GM19468 (cell line): ENCODE measurements at regions not wholly inside any gene's neighbourhood (a gene's known extent, or its start where the extent isn't known, plus 50 kb on each side); places are given as distances from the start of the nearest gene placed in this dataset.

Source experiments
- ATAC-seq: cut with Tn5 transposase; IDR thresholded peaks from one replicate; pipeline ENCODE4 v1.9.1; 2021; ENCODE audit warnings: mild to moderate bottlenecking, moderate library complexity, moderate number of reproducible peaks; ENCODE audit not compliant: unreplicated experiment; ENCODE audit errors: extremely low read depth

DNA sequence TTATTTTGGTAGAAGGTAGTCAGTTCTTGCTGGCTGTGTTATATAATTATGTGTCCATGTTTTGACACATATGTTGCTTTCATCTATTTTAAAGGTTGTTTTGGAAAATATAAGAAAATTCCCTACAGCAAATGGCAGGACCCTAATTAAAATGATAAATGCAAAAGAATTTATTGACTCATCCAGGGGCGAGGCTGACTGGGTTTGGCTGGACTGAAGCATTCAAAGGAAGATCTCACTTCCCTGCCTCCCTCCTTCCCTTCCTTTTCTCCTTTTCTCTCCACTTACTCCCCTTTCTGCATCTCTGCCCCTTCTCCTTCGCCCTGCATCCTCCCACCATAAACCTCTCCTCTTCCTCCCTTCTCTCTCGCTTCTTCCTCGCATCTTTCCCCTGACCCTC is 129.6 kb downstream of the SNAPC1 start:
- no peak for ATAC-seq

DNA sequence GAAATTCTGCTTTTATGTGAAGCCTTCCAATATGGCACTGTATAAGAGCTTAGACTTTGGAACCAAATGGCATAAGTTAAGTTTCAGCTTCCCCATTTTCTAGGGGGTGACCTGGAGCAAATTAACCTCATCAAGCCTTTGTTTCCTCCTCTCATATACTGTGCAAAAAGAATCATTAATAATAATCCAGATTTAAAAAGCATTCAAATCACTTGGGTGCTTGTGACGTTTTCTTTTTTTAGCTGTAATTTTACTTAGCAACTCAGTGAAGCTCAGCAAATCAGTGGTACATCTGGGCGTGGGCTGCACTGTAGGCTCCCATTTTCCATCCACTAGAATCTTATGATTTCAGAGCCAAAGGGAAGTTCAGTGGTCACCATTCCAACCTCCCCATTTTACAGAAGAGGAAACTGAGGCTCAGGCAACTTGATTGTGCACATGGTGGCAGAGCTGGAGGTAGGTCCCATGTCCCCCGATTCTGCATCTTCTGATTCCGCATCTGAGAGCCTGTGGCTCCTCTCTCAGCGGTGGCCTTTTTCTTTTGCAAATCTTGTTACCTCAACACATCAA is 131.2 kb downstream of the SNAPC1 start:
- no peak for ATAC-seq

DNA sequence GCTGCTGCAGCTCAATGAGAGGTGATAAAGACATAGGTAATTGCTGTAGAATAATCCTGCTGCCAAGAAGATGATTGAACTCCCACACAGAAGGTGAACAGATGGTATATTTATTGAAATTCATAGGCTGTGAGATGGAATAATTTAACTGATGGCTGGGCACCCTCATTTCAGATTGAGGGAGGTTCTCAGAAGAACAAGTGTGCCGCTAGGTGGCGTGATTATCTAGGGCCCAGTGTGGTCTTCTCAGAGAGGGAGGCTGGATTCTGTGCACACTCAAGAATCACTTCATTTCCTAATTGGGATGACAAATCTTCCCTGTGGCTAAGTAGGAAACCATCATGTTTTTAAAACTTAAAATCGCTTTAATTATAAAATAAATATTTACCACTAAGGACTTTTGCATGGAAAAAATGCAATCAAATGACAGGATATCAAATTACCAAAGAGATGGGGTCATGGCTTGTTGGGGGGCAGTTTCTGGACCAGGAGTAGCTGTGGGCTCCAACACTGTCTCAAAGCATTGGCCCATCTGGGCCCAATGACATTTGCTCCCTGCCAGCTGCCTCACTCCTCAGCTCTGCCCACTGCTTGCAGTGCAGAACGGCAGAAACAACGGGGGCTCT is 132.3 kb downstream of the SNAPC1 start:
- no peak for ATAC-seq

DNA sequence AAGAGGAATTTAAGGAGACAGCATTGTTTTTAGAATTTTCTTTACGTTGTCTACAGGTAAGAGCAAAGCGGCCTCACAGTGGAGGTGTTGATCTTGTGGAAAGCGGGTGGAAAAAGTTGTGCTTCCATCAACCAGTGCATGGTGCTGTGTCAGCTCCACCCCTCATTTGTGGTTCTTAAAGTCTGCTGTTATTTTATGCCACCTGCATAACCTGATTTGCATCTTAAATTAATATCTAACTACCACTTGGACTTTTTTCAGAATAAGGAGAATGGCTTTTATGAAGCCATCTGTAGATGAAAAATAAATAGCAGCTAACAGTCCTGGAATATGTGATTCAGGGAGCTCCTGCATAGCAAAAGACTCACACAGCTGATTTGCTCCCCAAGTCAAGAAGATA is 135.1 kb downstream of the SNAPC1 start:
- no peak for ATAC-seq

DNA sequence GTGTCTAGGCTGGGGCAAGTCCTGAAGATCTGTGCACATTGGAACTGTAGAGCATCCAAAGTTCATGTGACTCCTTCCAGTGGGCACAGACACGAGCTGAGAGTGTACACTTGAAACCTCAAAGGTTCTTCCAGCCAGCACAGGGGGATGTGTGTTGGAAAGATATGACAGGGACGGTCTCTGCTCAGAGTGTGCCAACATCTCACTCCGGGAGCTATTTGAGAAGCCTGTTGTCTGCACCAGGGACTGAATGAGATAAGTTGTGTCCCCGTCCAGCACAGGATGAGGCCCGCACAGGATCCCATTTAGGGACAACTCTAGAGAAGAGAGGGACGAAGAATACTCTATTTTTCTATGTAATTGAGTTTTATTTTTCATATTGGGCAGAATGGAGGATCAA is 136.3 kb downstream of the SNAPC1 start:
- ATAC-seq, result no peak

DNA sequence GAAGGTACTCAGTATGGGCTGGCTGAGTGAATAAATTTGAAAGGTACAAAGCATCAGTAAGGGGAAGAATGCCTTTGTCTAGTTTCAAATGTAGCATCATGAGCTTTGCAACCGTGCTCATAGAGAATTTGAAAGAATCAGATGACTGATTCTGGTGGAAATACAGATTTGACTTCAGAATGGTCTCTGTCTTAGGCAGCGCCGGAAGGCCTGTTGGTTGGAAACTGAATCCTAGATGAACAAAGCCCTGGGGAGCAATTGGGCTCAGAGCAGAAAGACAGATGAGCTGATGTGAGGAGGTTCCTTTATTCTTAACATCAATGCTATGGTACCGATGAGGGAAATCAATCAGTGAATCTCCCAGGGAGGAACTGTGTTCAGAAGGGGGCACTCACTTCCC is 137.3 kb downstream of the SNAPC1 start:
- no peak for ATAC-seq

DNA sequence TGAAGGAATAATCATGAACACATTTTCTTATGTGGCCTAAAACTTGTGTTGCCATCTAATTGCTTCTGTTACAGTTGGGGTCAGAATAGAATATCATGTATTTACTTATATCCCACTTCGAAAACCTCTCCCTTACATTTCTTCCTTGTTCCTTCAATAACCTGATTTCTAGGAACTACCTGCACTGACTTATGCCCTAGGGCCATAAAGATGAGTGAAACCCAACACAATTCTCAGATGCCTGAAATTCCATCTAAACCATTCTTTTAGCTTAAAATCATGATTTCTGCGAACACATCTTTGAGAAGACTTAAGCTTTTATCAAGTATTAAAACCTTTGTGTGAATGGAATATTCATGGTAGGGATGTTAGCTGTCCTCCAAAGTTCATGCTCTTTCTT is 142.7 kb downstream of the SNAPC1 start:
- no peak for ATAC-seq

DNA sequence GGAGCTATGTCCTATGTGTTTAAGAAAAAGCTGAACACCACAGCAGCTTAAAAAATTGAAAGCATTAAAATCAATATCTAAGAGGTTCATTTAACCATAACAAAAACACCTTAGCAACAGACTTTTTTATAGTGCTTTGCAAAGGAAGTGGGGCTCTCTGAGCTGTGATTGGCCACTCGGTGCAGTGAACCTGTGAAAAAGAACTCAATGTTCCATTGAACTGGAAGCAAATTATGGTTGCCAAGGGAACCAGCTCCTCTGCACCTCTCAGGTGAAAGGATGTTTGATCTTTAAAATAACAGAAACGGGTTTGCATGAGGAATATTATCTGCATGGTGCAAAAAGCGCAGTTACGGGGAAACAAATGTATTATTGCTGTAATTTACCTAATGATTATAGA is 149.4 kb downstream of the SNAPC1 start:
- no peak for ATAC-seq

DNA sequence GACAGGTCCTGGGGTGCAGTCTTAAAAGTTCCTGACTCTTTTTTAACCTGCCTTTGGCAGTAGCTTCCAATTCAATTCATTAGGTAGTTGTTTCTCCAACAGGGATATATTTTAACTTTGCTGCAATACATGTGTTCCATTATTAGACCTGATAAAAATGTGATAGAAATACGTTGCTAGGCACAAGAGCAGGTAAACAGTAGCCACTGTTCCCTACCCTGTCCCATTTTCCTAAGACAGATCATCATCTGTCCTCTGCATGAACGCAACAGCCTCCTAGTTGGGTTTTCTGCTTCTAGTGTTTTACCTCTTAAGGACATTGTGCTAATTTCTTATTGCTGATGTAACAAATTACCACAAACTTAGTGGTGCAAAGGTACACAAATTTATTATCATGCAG is 156.8 kb downstream of the SNAPC1 start:
- no peak for ATAC-seq

DNA sequence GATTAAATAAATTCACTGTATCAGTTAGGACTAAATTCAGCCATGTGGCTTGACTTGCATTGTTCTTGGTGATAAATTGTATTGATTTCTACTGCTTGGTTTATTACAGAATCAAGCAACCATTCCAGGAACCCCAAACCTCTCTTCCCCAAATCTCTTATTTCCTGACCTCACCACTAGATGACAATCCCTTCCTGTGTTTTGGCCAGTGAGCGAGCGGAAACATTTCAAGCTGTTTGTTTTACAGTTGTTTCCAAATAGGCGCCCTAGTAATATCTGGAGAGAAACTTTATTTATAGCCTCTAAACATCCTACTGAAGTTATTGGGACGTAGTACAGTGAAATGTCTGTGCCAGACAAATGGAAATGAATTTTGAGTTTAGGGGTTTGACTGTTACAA is 161.1 kb downstream of the SNAPC1 start:
- no peak for ATAC-seq

DNA sequence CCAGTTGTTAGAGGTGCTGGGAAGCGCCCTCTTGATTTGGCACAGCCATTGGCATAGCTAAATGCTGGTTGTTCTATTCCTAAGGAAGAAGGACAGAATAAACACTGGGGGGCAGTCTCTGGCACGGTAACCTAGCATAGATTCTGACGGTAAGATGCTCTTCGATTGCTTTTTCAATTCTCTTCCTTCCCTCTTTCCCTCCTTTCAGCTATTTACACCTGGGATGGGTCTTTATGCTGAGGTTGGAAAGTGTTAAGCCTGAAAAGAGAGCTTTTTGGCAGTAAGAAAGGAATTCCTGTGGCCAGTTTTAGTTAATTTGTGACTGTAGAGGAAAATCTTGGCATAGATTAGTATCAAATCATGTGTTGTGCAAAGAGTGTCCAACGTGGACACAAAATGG is 162.8 kb downstream of the SNAPC1 start:
- ATAC-seq, result no peak

DNA sequence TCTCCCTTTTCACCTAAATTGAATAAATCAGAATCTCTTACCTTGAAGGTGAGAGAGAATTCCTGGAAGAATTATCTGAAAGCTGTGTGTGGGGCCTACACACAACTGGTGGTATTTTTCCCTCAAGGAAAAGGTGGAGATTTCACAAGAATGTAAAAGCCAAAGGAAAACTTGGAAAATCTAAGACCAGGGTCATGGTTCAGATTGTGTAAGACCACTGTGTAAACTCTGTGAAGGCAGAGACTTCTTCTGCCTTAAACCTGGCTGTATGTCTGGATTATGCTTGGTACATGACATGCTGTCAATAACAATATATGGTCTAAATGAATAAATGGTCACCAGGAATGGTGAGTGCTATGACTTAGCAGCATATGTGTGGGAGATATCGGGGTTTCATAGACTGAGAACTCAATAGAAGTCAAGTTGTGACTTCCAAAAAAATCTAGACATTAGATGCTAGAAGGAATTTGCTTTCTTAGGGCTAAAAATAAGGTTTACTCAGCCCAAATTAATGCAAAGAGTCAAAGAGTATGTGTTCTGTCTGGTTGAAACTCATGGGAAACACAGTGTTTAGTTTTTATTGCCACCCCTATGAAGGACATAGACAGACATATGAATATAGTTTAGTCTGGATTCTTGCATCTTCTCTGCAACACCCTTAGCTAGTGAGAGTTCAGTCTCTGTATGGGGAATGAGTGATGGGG is 163.7 kb downstream of the SNAPC1 start:
- no peak for ATAC-seq

DNA sequence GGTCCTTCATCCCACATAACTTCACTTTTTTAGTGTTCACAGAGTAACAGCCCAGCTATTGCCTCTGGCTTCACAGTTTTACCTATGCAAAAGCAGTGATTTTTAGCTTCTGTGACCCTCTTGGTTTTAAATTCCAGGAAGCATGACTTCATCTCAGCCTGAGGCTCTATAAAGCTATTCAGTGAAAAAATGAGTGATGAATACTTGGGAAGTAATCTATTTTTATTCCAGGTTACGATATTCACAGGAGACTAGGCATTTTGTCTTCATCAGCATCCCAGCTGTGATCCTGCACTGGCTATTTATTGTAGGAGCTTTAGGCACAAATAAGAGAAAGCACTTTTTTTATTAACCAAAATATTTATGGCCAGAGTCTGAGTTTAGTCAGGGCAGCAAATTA is 164.8 kb downstream of the SNAPC1 start:
- ATAC-seq, result no peak

DNA sequence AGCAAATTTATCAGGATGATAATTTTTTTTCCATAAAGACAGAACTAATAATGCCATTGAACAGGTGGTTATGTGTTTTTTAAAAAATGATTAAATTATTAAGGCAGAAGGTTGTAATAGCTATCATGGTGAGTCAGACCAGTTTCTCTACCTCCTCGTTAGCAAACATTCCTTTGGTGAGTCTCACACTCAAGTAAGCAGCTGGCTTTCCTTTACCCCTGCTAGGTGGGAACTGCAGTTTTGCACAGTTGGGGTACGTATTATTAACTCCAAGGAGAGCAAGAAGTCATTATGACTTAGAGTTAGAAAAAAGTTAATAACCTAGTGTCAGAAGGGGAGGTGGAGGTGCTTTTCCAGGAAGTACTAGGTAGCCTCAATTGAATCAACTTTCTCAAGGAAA is 165.3 kb downstream of the SNAPC1 start:
- no peak for ATAC-seq

DNA sequence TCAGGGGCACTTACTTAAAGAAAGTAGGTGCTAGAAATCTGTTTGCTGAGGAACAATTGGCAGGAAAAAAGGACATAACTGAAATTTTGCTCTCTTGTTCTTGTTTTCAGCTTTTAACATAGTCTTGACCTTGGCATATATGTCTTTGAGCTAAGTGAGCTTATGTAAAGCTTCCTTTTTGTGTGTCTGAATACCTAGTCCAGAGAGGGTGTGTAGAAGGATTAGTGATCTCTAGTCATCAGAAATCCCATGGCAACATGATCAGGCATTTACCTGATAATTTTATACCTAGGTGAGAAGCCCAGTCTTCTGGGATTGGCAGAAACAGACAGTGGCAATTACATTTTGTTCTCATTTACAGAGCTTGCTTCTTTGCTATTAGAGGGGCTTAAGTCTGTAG is 166.1 kb downstream of the SNAPC1 start:
- ATAC-seq, result no peak

DNA sequence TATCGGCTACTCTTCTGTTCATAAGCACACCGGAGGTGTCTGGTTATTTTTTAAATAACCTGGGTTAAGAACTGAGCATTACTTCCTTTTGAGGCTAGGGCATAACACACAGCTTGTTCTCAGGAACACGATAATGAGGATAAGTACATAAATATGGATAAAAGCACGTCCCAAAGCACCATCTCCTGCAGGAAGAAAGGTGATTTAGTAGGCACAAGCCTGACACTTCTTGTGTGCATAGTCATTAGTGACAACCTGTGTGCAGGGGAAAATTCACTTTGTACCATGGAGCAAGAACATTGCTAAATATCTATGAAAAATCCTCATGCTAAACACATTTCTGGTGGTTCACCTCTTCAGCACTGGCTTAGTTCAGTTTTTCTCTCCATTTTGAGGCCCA is 166.5 kb downstream of the SNAPC1 start:
- no peak for ATAC-seq

DNA sequence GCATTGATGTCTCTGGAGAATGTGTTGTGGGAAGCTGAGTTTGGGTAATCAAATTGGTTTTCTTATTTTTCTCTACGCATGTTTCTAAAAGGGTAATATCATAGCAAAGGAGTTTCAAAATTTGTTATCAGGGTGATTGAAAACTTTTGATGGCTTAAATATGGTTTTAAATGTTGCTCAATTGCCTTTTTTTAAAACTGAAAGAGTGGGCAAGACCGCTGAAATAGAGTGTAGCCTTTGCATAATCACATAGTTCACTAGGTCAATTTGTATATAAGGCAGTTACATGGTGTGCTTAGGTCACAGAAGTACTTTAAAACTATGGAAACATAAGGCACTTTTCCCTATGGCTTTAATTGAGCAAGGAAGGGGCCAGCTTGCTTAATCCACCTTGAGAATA is 167.4 kb downstream of the SNAPC1 start:
- ATAC-seq, result no peak

DNA sequence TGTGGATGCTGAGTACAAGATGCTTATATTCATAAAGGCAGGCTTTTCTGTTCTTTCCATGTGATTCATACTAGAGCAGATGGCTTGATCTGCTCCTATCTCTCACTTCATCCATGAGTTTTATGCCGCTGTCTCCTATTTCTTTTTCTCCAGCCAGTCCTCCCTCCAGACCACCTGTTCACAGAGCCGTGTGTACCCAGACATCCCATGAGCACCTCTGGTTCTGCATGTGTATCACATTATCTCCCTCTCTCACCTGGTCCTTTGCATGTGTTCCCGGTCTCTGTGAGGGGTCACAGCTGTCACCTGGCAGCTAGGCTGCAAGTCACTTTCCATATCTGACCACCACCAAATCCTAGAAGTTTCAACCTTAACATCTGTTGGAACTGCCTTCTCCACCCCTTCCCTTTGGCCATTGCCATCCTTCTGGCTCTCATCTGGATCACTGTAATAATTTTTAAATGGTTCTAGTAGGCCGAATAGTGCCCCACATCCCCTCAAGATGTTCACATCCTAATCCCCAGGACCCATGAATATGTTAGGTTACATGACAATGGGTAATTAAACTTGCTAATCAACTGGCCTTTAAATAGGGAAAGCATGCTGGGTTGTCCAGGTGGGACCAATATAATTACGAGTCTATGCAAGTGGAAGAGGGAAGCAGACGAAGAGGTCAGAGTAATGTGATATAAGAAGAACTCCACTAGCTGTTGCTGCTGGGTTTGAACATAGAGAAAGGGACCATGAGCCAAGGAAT is 168.1 kb downstream of the SNAPC1 start:
- ATAC-seq, result no peak

DNA sequence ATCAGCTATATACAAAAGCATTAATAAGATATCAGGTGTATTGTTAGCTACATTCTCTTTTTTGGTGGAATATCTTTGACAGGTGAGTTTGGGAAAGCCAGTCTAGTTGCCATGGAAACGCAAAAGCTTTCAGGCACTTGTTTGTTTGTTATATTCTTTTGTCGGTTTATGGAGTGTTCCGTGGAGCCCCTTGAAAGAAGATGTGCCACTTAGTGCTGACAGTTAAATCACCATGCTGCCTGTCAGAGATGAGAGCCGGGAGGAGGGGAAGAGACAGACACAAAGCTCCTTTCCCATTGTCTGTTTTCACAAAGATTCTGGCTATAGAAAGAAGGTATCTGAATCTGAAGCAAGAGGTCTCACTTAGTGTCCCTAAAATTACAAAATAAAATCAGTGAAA is 170.8 kb downstream of the SNAPC1 start:
- ATAC-seq, result no peak

DNA sequence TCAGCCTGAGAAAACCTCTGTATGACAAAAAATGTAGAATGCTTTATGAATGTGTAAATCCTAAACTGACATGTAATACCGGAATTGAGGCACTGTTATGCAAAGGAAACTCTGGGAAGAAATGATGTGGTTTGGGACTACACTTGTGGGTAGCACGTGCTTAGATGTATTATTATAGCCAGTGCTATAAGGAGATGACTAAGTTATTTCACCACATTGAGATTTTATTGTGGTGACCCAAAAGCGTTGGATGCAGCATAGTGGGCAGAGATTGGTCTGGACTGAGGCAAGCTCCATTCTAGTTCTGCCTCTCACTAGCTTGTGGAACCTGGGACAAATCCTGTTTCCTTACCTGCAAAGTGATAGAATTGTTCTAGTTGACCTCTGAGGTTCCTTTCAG is 172.2 kb downstream of the SNAPC1 start:
- ATAC-seq, result no peak

DNA sequence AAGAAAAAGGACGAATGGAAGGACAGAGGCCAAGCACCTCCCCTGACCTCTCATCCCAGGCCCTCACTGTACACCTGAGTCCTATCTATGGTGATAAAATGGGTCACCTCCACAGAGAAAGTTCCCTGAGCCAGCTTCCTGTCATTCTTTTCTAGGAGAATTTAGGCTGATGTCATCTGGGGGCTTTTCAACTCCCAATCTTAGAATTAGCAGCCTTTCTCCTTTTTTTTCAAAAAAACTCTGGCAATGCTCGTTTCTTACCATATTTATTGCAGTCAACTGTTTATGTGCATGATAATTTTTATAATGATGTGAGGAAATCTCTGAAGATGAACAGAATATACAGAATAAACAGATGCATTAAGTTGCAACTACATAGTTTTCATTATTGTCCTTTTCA is 177.6 kb downstream of the SNAPC1 start:
- no peak for ATAC-seq
